ENCODE measurements at regions not wholly inside any gene's neighbourhood (a gene's known extent, or its start where the extent isn't known, plus 50 kb on each side); places are given as distances from the start of the nearest gene placed in this dataset.

- TF ChIP-seq CTCF (IDR thresholded peaks at IDR 0.05) (no peak), ZFX (IDR thresholded peaks at IDR 0.05; ENCODE audit: borderline replicate concordance) (no peak)
Observed at GRCh38 chr4:31189938-31190337, 469.8 kb downstream of the PCDH7 start.

All from 22Rv1 (cell line).